ENCODE measurements at regions not wholly inside any gene's neighbourhood (a gene's known extent, or its start where the extent isn't known, plus 50 kb on each side); places are given as distances from the start of the nearest gene placed in this dataset.

GRCh38 chr3:152942366-152942765, 107.4 kb downstream of the P2RY1 start:
- WGBS, 3 donors = 82 to 93% (median 85%) methylated on average over 3 of the region's 3 CpGs

GRCh38 chr3:152943645-152944044, 108.7 kb downstream of the P2RY1 start:
- intact Hi-C loops (cut with DNase I) = no loop called here
- Histone ChIP-seq H3K4me3 (no peak overlapping the region), H3K27me3 (ENCODE audit: insufficient read depth in 3 of 3, low read length in 2 of 3) (no peaks in the 10 kb centered on the region), H3K9me3 (no peaks in the 10 kb centered on the region), H3K36me3 (ENCODE audit: insufficient read depth in 1 of 2, low read depth in 1 of 2) (no peaks in the 10 kb centered on the region), H3K27ac (no peak overlapping the region), H3K4me1 (peaks cover 7% of the 10 kb centered on the region)
- ATAC-seq = no peak
- DNase-seq = no peak
- TF ChIP-seq CTCF (IDR thresholded peaks at IDR 0.05) = no peak
- WGBS, 3 donors = 33 to 44% (median 43%) methylated on average over 3 of the region's 3 CpGs

More at GRCh38 chr3:152942366-152942765, 107.4 kb downstream of the P2RY1 start:
- ATAC-seq (no peak), DNase-seq (no peak)
- Histone ChIP-seq H3K9me3 (no peaks in the 10 kb centered on the region), H3K4me3 (no peak overlapping the region), H3K4me1 (peaks cover 7% of the 10 kb centered on the region), H3K27ac (no peak overlapping the region), H3K27me3 (ENCODE audit: insufficient read depth in 3 of 3, low read length in 2 of 3) (no peaks in the 10 kb centered on the region), H3K36me3 (ENCODE audit: insufficient read depth in 1 of 2, low read depth in 1 of 2) (no peaks in the 10 kb centered on the region)
- no peak for TF ChIP-seq CTCF (IDR thresholded peaks at IDR 0.05)
- intact Hi-C loops (cut with DNase I) = no loop called here

- WGBS, 3 donors = 78 to 87% (median 83%) methylated on average over 1 of the region's 1 CpG
- Histone ChIP-seq H3K9me3 (no peaks in the 10 kb centered on the region), H3K4me1 (peaks cover 7% of the 10 kb centered on the region), H3K27me3 (ENCODE audit: insufficient read depth in 3 of 3, low read length in 2 of 3) (no peaks in the 10 kb centered on the region), H3K36me3 (ENCODE audit: insufficient read depth in 1 of 2, low read depth in 1 of 2) (no peaks in the 10 kb centered on the region), H3K27ac (no peak overlapping the region), H3K4me3 (no peak overlapping the region)
- ATAC-seq = no peak
- no peak for DNase-seq
- TF ChIP-seq CTCF (IDR thresholded peaks at IDR 0.05) = no peak
- intact Hi-C loops (cut with DNase I) = no loop called here
Measured at GRCh38 chr3:152944671-152945070, 109.7 kb downstream of the P2RY1 start.

GRCh38 chr3:152945556-152945955, 110.6 kb downstream of the P2RY1 start:
- Histone ChIP-seq H3K27me3 (ENCODE audit: insufficient read depth in 3 of 3, low read length in 2 of 3) (no peaks in the 10 kb centered on the region), H3K36me3 (ENCODE audit: insufficient read depth in 1 of 2, low read depth in 1 of 2) (no peaks in the 10 kb centered on the region), H3K4me1 (peaks cover 7% of the 10 kb centered on the region), H3K27ac (no peak overlapping the region), H3K9me3 (no peaks in the 10 kb centered on the region), H3K4me3 (no peak overlapping the region)
- TF ChIP-seq CTCF (IDR thresholded peaks at IDR 0.05) = no peak
- 57 to 60% (median 58%) methylated on average over 2 of the region's 2 CpGs for WGBS, 3 donors
- ATAC-seq (no peak), DNase-seq (no peak)
- intact Hi-C loops (cut with DNase I) = no loop called here

- no peak for TF ChIP-seq CTCF (IDR thresholded peaks at IDR 0.05)
- WGBS, 3 donors = 94 to 97% (median 97%) methylated on average over 2 of the region's 2 CpGs
- no peak for ATAC-seq
- H3K27ac ChIP-seq = no peak overlapping the region
- H3K4me3 ChIP-seq = no peak overlapping the region
- no peaks in the 10 kb centered on the region for H3K4me1 ChIP-seq
- H3K9me3 ChIP-seq = no peaks in the 10 kb centered on the region
- no peaks in the 10 kb centered on the region for H3K36me3 ChIP-seq (ENCODE audit: insufficient read depth in 1 of 2, low read depth in 1 of 2)
- intact Hi-C loops (cut with DNase I) = no loop called here
- H3K27me3 ChIP-seq (ENCODE audit: insufficient read depth in 3 of 3, low read length in 2 of 3) = no peaks in the 10 kb centered on the region
- no peak for DNase-seq
Measured at GRCh38 chr3:152957491-152957890, 122.6 kb downstream of the P2RY1 start.

Measured in psoas muscle (tissue), 7 donors.